ENCODE measurements at regions not wholly inside any gene's neighbourhood (a gene's known extent, or its start where the extent isn't known, plus 50 kb on each side); places are given as distances from the start of the nearest gene placed in this dataset.

DNA sequence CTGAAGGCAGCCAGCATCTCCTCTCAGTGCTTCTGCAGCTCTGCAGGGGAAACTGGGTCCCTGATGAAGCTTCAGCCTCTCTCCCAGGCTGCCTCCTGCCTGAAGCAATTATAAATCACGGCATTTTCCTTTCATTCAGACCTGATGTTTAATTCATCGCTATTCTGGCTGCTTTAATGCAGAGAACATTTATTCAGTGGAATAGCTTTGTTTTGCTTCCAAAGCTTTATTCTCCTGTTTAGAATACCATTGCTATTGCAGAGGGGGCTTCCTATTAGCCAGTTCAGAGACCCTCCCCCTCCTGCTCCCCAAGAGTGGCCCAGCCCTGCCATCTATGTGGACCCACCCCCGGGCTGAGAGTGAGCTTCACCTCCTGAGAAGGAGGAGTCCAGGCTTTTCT is 255.6 kb downstream of the LRFN2 start:
- no peak overlapping the region for H3K4me3 ChIP-seq (ENCODE audit: low read depth, low read length)
- POLR2A ChIA-PET, result no interaction called here
- CTCF ChIA-PET, result interaction anchor here (1.3 kb wide), 1 partner anchor 23 kb away, joined by 5 read pairs; no protein-coding TSS in a partner anchor

DNA sequence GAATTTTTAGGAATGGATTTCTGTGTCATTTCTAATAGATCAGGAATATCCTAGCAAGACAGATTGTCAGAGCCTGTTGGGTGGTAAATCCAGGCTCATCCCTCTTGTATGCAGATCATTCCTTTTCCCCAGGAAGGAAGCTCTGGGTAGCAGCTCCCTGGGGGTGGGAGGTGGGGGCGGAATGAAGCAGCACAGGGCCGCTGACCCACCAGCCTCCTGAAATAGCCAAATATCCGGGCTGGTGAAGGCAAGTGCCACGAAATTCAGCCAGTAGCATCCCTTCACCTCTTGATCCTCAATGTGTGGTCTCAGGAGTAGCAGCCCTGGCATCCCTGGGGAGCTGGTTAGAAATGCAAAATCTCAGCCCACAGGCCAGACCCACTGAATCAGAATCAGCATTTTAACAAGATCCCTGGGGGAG is 256.9 kb downstream of the LRFN2 start:
- H3K4me3 ChIP-seq (ENCODE audit: low read depth, low read length), result no peak overlapping the region
- CTCF ChIA-PET, result interaction anchor here (1.3 kb wide), 1 partner anchor 21 kb away, joined by 5 read pairs; no protein-coding TSS in a partner anchor
- TF ChIP-seq, protein P1, sequence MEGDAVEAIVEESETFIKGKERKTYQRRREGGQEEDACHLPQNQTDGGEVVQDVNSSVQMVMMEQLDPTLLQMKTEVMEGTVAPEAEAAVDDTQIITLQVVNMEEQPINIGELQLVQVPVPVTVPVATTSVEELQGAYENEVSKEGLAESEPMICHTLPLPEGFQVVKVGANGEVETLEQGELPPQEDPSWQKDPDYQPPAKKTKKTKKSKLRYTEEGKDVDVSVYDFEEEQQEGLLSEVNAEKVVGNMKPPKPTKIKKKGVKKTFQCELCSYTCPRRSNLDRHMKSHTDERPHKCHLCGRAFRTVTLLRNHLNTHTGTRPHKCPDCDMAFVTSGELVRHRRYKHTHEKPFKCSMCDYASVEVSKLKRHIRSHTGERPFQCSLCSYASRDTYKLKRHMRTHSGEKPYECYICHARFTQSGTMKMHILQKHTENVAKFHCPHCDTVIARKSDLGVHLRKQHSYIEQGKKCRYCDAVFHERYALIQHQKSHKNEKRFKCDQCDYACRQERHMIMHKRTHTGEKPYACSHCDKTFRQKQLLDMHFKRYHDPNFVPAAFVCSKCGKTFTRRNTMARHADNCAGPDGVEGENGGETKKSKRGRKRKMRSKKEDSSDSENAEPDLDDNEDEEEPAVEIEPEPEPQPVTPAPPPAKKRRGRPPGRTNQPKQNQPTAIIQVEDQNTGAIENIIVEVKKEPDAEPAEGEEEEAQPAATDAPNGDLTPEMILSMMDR (IDR thresholded peaks at IDR 0.05; ENCODE audit: insufficient read depth, low read length, missing control alignments), result no peak
- POLR2A ChIA-PET, result no interaction called here
- DNase-seq (ENCODE audit: low read depth, low spot score), result no peak

More for the DNA sequence above, 255.6 kb downstream of the LRFN2 start:
- DNase-seq (ENCODE audit: low read depth, low spot score), result no peak
- TF ChIP-seq, protein P1 (IDR thresholded peaks at IDR 0.05; ENCODE audit: insufficient read depth, low read length, missing control alignments), result no peak

DNA sequence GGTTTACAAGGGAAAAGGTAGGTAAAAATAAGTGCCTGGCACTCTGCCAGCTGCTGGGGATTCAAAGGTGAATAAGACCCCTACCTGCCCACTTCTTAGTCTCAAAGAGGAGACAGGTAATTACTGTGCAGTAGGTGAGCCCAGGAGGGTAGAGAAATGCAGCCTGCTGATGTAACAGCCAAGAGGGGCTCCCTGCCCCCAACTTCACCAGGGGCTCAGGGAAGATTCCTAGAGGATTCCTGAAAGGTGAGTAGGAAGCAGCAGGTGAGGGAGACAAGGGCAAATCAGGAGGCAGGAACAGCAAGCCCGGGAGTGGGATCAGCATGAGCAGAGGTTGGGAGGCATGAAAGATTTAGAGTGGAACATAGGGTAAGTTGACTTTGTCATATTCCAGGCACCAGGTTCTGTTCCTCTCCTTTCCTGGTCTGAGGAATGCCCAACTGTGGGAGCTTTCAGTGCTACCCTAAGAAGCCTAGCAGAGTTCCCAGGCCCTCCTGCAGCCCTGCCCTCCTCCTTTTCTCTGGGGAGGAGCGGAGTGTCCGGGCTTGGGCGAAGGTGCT is 258.1 kb downstream of the LRFN2 start:
- no peak for DNase-seq (ENCODE audit: low read depth, low spot score)
- TF ChIP-seq, protein P1 (IDR thresholded peaks at IDR 0.05; ENCODE audit: insufficient read depth, low read length, missing control alignments), result no peak
- POLR2A ChIA-PET, result no interaction called here
- no peak overlapping the region for H3K4me3 ChIP-seq (ENCODE audit: low read depth, low read length)
- CTCF ChIA-PET, result no interaction called here

DNA sequence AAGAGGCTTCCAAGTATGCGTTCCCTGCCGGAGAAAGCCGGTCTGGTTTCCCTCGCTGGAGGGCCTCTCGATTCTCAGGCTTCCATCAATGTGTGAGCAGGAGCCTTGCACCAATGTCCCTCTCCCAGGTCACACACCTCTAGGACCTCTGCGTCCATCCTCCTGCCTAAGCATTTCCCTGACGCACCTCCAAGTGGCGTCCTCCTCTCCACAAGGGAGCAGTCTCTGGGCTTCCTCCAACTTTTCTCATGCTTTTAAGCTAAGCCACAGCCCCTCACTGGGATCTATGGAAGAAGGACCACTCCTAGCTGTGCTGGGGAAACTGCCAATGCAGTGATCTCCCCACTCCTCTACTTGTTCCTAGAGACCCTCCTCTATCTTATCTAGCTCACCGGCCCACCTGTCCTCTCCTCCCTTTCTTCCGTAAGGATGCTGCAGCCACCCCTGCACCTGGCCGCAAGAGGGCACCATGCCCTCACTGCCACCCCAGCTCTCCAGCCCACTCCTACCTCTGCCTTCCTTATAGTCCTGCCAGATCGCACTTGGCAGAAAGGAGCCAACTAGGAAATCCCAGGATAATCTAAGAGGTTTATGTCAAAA is 258.7 kb downstream of the LRFN2 start:
- ChIA-PET POLR2A (no interaction called here), CTCF (no interaction called here)
- no peak for DNase-seq (ENCODE audit: low read depth, low spot score)
- H3K4me3 ChIP-seq (ENCODE audit: low read depth, low read length), result no peak overlapping the region
- TF ChIP-seq, protein P1 (IDR thresholded peaks at IDR 0.05; ENCODE audit: insufficient read depth, low read length, missing control alignments), result no peak

DNA sequence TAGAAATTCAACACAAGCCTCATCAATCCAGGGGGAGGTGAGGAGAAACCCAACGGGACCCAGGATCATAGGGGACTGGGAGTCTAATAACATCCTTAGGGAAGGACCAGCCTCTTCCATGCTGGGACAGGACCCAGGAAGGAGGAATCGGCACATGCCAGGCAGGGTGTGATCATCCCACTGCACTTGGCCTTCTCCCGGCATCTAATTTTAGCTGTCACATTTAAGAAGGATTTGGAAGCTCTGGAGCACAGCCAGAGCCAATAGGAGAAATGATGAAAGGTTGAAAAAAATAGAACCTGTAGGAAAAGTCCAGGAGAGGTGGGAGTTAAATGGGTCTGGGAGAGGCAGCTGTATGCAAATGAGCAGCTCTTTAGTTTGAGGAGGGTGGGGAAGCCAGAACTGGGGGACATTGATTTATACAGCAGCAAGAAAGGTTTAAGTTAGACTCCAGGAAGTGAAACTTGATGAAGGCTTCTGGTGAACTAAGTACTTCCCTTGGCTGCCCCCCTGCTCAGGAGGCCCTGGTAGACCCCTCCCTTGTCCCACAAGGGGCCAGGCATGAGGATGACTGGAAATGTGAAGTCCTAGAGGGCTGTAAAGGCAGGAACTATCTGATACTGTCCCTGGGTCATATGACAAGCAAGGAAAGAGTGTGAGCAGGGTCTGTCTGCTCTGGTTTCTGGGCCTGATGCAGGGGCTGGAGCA is 260.3 kb downstream of the LRFN2 start:
- POLR2A ChIA-PET, result no interaction called here
- DNase-seq (ENCODE audit: low read depth, low spot score), result no peak
- TF ChIP-seq, protein P1 (IDR thresholded peaks at IDR 0.05; ENCODE audit: insufficient read depth, low read length, missing control alignments), result no peak
- no peak overlapping the region for H3K4me3 ChIP-seq (ENCODE audit: low read depth, low read length)
- CTCF ChIA-PET, result no interaction called here

DNA sequence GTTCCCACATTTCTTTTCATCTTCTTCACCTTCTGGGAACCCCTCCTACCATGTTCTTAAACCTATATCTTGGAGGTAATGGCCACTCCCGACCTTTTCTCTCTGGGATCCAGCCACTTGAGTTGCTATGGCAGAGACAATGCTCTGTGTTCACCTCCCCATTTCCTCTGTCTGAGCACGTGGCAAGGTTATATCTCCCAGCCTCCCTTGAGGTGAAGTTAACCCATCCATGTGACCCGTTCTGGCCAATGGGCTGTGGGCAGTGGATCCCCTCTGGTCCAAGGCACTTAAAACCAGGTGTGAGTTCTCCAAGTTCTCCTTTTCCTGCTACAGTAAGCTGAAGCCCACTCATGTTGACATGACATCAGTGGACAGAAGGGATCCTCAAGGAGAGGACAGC is 261.4 kb downstream of the LRFN2 start:
- POLR2A ChIA-PET, result no interaction called here
- CTCF ChIA-PET, result no interaction called here
- DNase-seq (ENCODE audit: low read depth, low spot score), result no peak
- TF ChIP-seq, protein P1 (IDR thresholded peaks at IDR 0.05; ENCODE audit: insufficient read depth, low read length, missing control alignments), result no peak
- no peak overlapping the region for H3K4me3 ChIP-seq (ENCODE audit: low read depth, low read length)

Measured in AG04449 (cell line).